Immature natural killer cell (primary cell): ENCODE measurements at regions not wholly inside any gene's neighbourhood (a gene's known extent, or its start where the extent isn't known, plus 50 kb on each side); places are given as distances from the start of the nearest gene placed in this dataset.
"Not testable (repeated sequence)": the region's sequence is repeated elsewhere in the genome, so short reads cannot be mapped to it uniquely, and the experiment has no call there.

Experiments used
- DNase-seq, 3 donors: peaks; one replicate each; pipeline ENCODE4 v3.0.0; 2022; ENCODE audit warnings: mixed read lengths in 1 of 3
- H3K27ac Mint-ChIP-seq, 6 donors: one replicate each; pipeline ENCODE4 v1.8.0; 2020; ENCODE audit warnings: mixed read lengths in 6 of 6, mild to moderate bottlenecking in 5 of 6, inconsistent platforms in 4 of 6, moderate library complexity in 3 of 6
- H3K27me3 Mint-ChIP-seq, 3 donors: one replicate each; pipeline ENCODE4 v1.8.0; 2020 to 2021; ENCODE audit warnings: low read depth in 3 of 3, mild to moderate bottlenecking in 3 of 3, mixed read lengths in 3 of 3, moderate library complexity in 3 of 3, inconsistent platforms in 1 of 3
- H3K36me3 Mint-ChIP-seq, 3 donors: one replicate each; pipeline ENCODE4 v1.8.0; 2020; ENCODE audit warnings: mixed read lengths in 3 of 3, inconsistent platforms in 2 of 3, mild to moderate bottlenecking in 2 of 3
- H3K4me1 Mint-ChIP-seq, 2 donors: one replicate each; pipeline ENCODE4 v1.8.0; 2020; ENCODE audit warnings: inconsistent platforms in 2 of 2, mild to moderate bottlenecking in 2 of 2, mixed read lengths in 2 of 2, moderate library complexity in 1 of 2
- H3K4me3 Mint-ChIP-seq, 5 donors: one replicate each; pipeline ENCODE4 v1.8.0; 2020; ENCODE audit warnings: mild to moderate bottlenecking in 5 of 5, mixed read lengths in 5 of 5, inconsistent platforms in 3 of 5, moderate library complexity in 3 of 5
- H3K9me3 Mint-ChIP-seq, 6 donors: one replicate each; pipeline ENCODE4 v1.8.0; 2020; ENCODE audit warnings: mild to moderate bottlenecking in 6 of 6, mixed read lengths in 6 of 6, inconsistent platforms in 4 of 6, moderate library complexity in 3 of 6

GRCh38 chr20:16835690-16836089 is 87.5 kb downstream of the OTOR start:
- not testable (repeated sequence) for H3K27me3 Mint-ChIP-seq, H3K9me3 Mint-ChIP-seq, DNase-seq, H3K27ac Mint-ChIP-seq, H3K4me3 Mint-ChIP-seq, H3K4me1 Mint-ChIP-seq, H3K36me3 Mint-ChIP-seq

GRCh38 chr20:16842486-16843120 is 94.4 kb downstream of the OTOR start:
- no peak for DNase-seq
- Mint-ChIP-seq H3K27ac (no peak overlapping the region), H3K4me1 (no peaks in the 10 kb centered on the region), H3K9me3 (no peaks in the 10 kb centered on the region), H3K36me3 (no peaks in the 10 kb centered on the region), H3K4me3 (no peak overlapping the region), H3K27me3 (peaks cover 0 to 5% (median 4%) of the 10 kb centered on the region in 3 donors)

GRCh38 chr20:16844406-16844805 is 96.2 kb downstream of the OTOR start:
- DNase-seq: no peak

GRCh38 chr20:16846006-16846405 is 97.8 kb downstream of the OTOR start:
- no peak overlapping the region for H3K27ac Mint-ChIP-seq
- peaks cover 2 to 5% (median 5%) of the 10 kb centered on the region in 3 donors for H3K27me3 Mint-ChIP-seq
- DNase-seq: no peak
- no peak overlapping the region for H3K4me3 Mint-ChIP-seq
- no peaks in the 10 kb centered on the region for H3K36me3 Mint-ChIP-seq
- no peaks in the 10 kb centered on the region for H3K9me3 Mint-ChIP-seq
- H3K4me1 Mint-ChIP-seq: no peaks in the 10 kb centered on the region

More at GRCh38 chr20:16844406-16844805, 96.2 kb downstream of the OTOR start:
- H3K4me1 Mint-ChIP-seq: no peaks in the 10 kb centered on the region
- peaks cover 2 to 5% (median 5%) of the 10 kb centered on the region in 3 donors for H3K27me3 Mint-ChIP-seq
- H3K4me3 Mint-ChIP-seq: no peak overlapping the region
- no peak overlapping the region for H3K27ac Mint-ChIP-seq
- no peaks in the 10 kb centered on the region for H3K36me3 Mint-ChIP-seq
- H3K9me3 Mint-ChIP-seq: no peaks in the 10 kb centered on the region

GRCh38 chr20:16848061-16848460 is 99.9 kb downstream of the OTOR start:
- H3K27me3 Mint-ChIP-seq: peaks cover 2 to 5% (median 5%) of the 10 kb centered on the region in 3 donors
- no peaks in the 10 kb centered on the region for H3K4me1 Mint-ChIP-seq
- no peaks in the 10 kb centered on the region for H3K36me3 Mint-ChIP-seq
- no peak for DNase-seq
- peaks cover 0 to 3% (median 0%) of the 10 kb centered on the region in 6 donors for H3K9me3 Mint-ChIP-seq
- no peak overlapping the region for H3K4me3 Mint-ChIP-seq
- H3K27ac Mint-ChIP-seq: no peak overlapping the region

GRCh38 chr20:16848526-16848925 is 100.4 kb downstream of the OTOR start:
- no peak for DNase-seq
- Mint-ChIP-seq H3K36me3 (no peaks in the 10 kb centered on the region), H3K27ac (no peak overlapping the region), H3K9me3 (peaks cover 0 to 3% (median 0%) of the 10 kb centered on the region in 6 donors), H3K4me3 (no peak overlapping the region), H3K27me3 (peaks cover 2 to 6% (median 5%) of the 10 kb centered on the region in 3 donors), H3K4me1 (no peaks in the 10 kb centered on the region)

- DNase-seq: no peak
- H3K9me3 Mint-ChIP-seq: peaks cover 3 to 16% (median 7%) of the 10 kb centered on the region in 6 donors
- no peak overlapping the region for H3K4me3 Mint-ChIP-seq
- H3K27ac Mint-ChIP-seq: no peak overlapping the region
- peaks cover 0 to 6% (median 4%) of the 10 kb centered on the region in 3 donors for H3K27me3 Mint-ChIP-seq
- H3K36me3 Mint-ChIP-seq: no peaks in the 10 kb centered on the region
- H3K4me1 Mint-ChIP-seq: no peaks in the 10 kb centered on the region
These were observed 112.8 kb downstream of the OTOR start for GRCh38 chr20:16860914-16861313.

GRCh38 chr20:16861708-16862107 is 113.5 kb downstream of the OTOR start:
- Mint-ChIP-seq H3K9me3 (peaks cover 3 to 16% (median 7%) of the 10 kb centered on the region in 6 donors), H3K4me1 (no peaks in the 10 kb centered on the region), H3K4me3 (no peak overlapping the region), H3K36me3 (no peaks in the 10 kb centered on the region), H3K27me3 (peaks cover 0 to 6% (median 4%) of the 10 kb centered on the region in 3 donors), H3K27ac (no peak overlapping the region)
- no peak for DNase-seq

GRCh38 chr20:16863303-16863702 is 115.1 kb downstream of the OTOR start:
- H3K9me3 Mint-ChIP-seq: peaks cover 3 to 17% (median 5%) of the 10 kb centered on the region in 6 donors
- no peak overlapping the region for H3K4me3 Mint-ChIP-seq
- H3K27me3 Mint-ChIP-seq: peaks cover 0 to 6% (median 3%) of the 10 kb centered on the region in 3 donors
- no peak for DNase-seq
- no peaks in the 10 kb centered on the region for H3K4me1 Mint-ChIP-seq
- no peaks in the 10 kb centered on the region for H3K36me3 Mint-ChIP-seq
- no peak overlapping the region for H3K27ac Mint-ChIP-seq

GRCh38 chr20:16864069-16864468 is 115.9 kb downstream of the OTOR start:
- Mint-ChIP-seq H3K4me3 (no peak overlapping the region), H3K27ac (no peak overlapping the region), H3K27me3 (peaks cover 0 to 6% (median 3%) of the 10 kb centered on the region in 3 donors), H3K9me3 (peaks cover 3 to 17% (median 5%) of the 10 kb centered on the region in 6 donors), H3K36me3 (no peaks in the 10 kb centered on the region), H3K4me1 (no peaks in the 10 kb centered on the region)
- DNase-seq: no peak

- no peak overlapping the region for H3K27ac Mint-ChIP-seq
- H3K4me3 Mint-ChIP-seq: no peak overlapping the region
- H3K9me3 Mint-ChIP-seq: peaks cover 3 to 17% (median 5%) of the 10 kb centered on the region in 6 donors
- no peaks in the 10 kb centered on the region for H3K36me3 Mint-ChIP-seq
- H3K27me3 Mint-ChIP-seq: peaks cover 0 to 6% (median 3%) of the 10 kb centered on the region in 3 donors
- H3K4me1 Mint-ChIP-seq: no peaks in the 10 kb centered on the region
- DNase-seq: no peak
These were observed 116.8 kb downstream of the OTOR start for GRCh38 chr20:16864963-16865362.

- H3K4me1 Mint-ChIP-seq: no peaks in the 10 kb centered on the region
- H3K4me3 Mint-ChIP-seq: no peak overlapping the region
- no peak overlapping the region for H3K27ac Mint-ChIP-seq
- no peak for DNase-seq
- no peaks in the 10 kb centered on the region for H3K36me3 Mint-ChIP-seq
- peaks cover 0 to 8% (median 3%) of the 10 kb centered on the region in 3 donors for H3K27me3 Mint-ChIP-seq
- peaks cover 3 to 17% (median 5%) of the 10 kb centered on the region in 6 donors for H3K9me3 Mint-ChIP-seq
These were observed 117.2 kb downstream of the OTOR start for GRCh38 chr20:16865406-16865805.

GRCh38 chr20:16873124-16873523 is 125.0 kb downstream of the OTOR start:
- not testable (repeated sequence) for H3K9me3 Mint-ChIP-seq, H3K27ac Mint-ChIP-seq, DNase-seq, H3K4me1 Mint-ChIP-seq, H3K36me3 Mint-ChIP-seq, H3K4me3 Mint-ChIP-seq, H3K27me3 Mint-ChIP-seq

GRCh38 chr20:16877053-16877554 is 128.9 kb downstream of the OTOR start:
- Mint-ChIP-seq H3K27me3 (peaks cover 0 to 2% (median 0%) of the 10 kb centered on the region in 3 donors), H3K9me3 (peaks cover 0 to 4% (median 0%) of the 10 kb centered on the region in 6 donors), H3K36me3 (no peaks in the 10 kb centered on the region), H3K27ac (no peak overlapping the region), H3K4me1 (no peaks in the 10 kb centered on the region), H3K4me3 (no peak overlapping the region)
- no peak for DNase-seq

GRCh38 chr20:16885746-16886145 is 137.6 kb downstream of the OTOR start:
- H3K4me3 Mint-ChIP-seq: no peak overlapping the region
- DNase-seq: no peak
- no peak overlapping the region for H3K27ac Mint-ChIP-seq
- H3K27me3 Mint-ChIP-seq: no peaks in the 10 kb centered on the region
- H3K36me3 Mint-ChIP-seq: no peaks in the 10 kb centered on the region
- no peaks in the 10 kb centered on the region for H3K4me1 Mint-ChIP-seq
- H3K9me3 Mint-ChIP-seq: peaks cover 0 to 19% (median 4%) of the 10 kb centered on the region in 6 donors
